ENCODE measurements at regions not wholly inside any gene's neighbourhood (a gene's known extent, or its start where the extent isn't known, plus 50 kb on each side); places are given as distances from the start of the nearest gene placed in this dataset.

GRCh38 chr4:125498981-125499380 is 184.2 kb downstream of the FAT4 start:
- TF ChIP-seq, protein P1, sequence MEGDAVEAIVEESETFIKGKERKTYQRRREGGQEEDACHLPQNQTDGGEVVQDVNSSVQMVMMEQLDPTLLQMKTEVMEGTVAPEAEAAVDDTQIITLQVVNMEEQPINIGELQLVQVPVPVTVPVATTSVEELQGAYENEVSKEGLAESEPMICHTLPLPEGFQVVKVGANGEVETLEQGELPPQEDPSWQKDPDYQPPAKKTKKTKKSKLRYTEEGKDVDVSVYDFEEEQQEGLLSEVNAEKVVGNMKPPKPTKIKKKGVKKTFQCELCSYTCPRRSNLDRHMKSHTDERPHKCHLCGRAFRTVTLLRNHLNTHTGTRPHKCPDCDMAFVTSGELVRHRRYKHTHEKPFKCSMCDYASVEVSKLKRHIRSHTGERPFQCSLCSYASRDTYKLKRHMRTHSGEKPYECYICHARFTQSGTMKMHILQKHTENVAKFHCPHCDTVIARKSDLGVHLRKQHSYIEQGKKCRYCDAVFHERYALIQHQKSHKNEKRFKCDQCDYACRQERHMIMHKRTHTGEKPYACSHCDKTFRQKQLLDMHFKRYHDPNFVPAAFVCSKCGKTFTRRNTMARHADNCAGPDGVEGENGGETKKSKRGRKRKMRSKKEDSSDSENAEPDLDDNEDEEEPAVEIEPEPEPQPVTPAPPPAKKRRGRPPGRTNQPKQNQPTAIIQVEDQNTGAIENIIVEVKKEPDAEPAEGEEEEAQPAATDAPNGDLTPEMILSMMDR (IDR thresholded peaks at IDR 0.05; ENCODE audit: low read length) = no peak
- TF ChIP-seq EZH2 (optimal IDR thresholded peaks at IDR 0.05; ENCODE audit: low read depth, low read length) (no peak), EZH2phosphoT487 (IDR thresholded peaks at IDR 0.05; ENCODE audit: low read length) (no peak)
